NCI-H2171 treated with DMSO at 0.1 percent for 48 hours (cell line): ENCODE measurements at regions not wholly inside any gene's neighbourhood (a gene's known extent, or its start where the extent isn't known, plus 50 kb on each side); places are given as distances from the start of the nearest gene placed in this dataset.
"Not testable (repeated sequence)": the region's sequence is repeated elsewhere in the genome, so short reads cannot be mapped to it uniquely, and the experiment has no call there.

Experiments used
- DNase-seq: peaks from one replicate; lab custom pipeline; 2025; lab: John Stamatoyannopoulos, UW

GRCh38 chr5:68115584-68115983 is 100.0 kb upstream of the PIK3R1 start:
- no peak for DNase-seq

GRCh38 chr5:68114378-68115040 is 101.0 kb upstream of the PIK3R1 start:
- DNase-seq: no peak

GRCh38 chr5:68112658-68113057 is 102.9 kb upstream of the PIK3R1 start:
- DNase-seq: no peak

GRCh38 chr5:68110894-68111293 is 104.7 kb upstream of the PIK3R1 start:
- DNase-seq: no peak

GRCh38 chr5:68110264-68110663 is 105.3 kb upstream of the PIK3R1 start:
- DNase-seq: no peak

GRCh38 chr5:68104217-68104616 is 111.3 kb upstream of the PIK3R1 start:
- not testable (repeated sequence) for DNase-seq

- not testable (repeated sequence) for DNase-seq
Observed at GRCh38 chr5:68103297-68103696, 112.3 kb upstream of the PIK3R1 start.

- DNase-seq: no peak
Observed at GRCh38 chr5:68099327-68099726, 116.2 kb upstream of the PIK3R1 start.

GRCh38 chr5:68093455-68094159 is 121.9 kb upstream of the PIK3R1 start:
- no peak for DNase-seq

- DNase-seq: no peak
Observed at GRCh38 chr5:68088302-68088701, 127.3 kb upstream of the PIK3R1 start.

- DNase-seq: no peak
Observed at GRCh38 chr5:68087866-68088265, 127.7 kb upstream of the PIK3R1 start.

GRCh38 chr5:68086857-68087256 is 128.7 kb upstream of the PIK3R1 start:
- DNase-seq: no peak

GRCh38 chr5:68086439-68086838 is 129.1 kb upstream of the PIK3R1 start:
- DNase-seq: no peak

GRCh38 chr5:68084396-68084795 is 131.2 kb upstream of the PIK3R1 start:
- DNase-seq: no peak

GRCh38 chr5:68080282-68081050 is 135.1 kb upstream of the PIK3R1 start:
- no peak for DNase-seq

- DNase-seq: peak; percentile 49
Observed at GRCh38 chr5:68077349-68077894, 138.1 kb upstream of the PIK3R1 start.

GRCh38 chr5:68074633-68075032 is 140.9 kb upstream of the PIK3R1 start:
- DNase-seq: no peak

GRCh38 chr5:68074048-68074632 is 141.4 kb upstream of the PIK3R1 start:
- DNase-seq: no peak

- no peak for DNase-seq
Observed at GRCh38 chr5:68071736-68072135, 143.8 kb upstream of the PIK3R1 start.

GRCh38 chr5:68071282-68071632 is 144.3 kb upstream of the PIK3R1 start:
- DNase-seq: no peak

- peak; percentile 64 for DNase-seq
Observed at GRCh38 chr5:68070591-68071281, 144.8 kb upstream of the PIK3R1 start.
